ENCODE measurements at regions not wholly inside any gene's neighbourhood (a gene's known extent, or its start where the extent isn't known, plus 50 kb on each side); places are given as distances from the start of the nearest gene placed in this dataset.
"Not testable (repeated sequence)": the region's sequence is repeated elsewhere in the genome, so short reads cannot be mapped to it uniquely, and the experiment has no call there.

GRCh38 chrX:82541822-82542221 is 966.3 kb upstream of the POU3F4 start:
- Histone ChIP-seq H3K4me3 (replicated peaks in 1 of 4; ENCODE audit: control extremely low read depth in 1 of 4, insufficient read depth in 1 of 4, low read depth in 3 of 4, low read length in 4 of 4) (no peak overlapping the region), H3K9ac (ENCODE audit: insufficient read depth, low read length) (no peak overlapping the region), H3K4me2 (ENCODE audit: extremely low read depth, insufficient read depth, low read length) (no peak overlapping the region), H3K4me1 (ENCODE audit: control insufficient read depth, extremely low read depth, insufficient read depth, low read length) (no peaks in the 10 kb centered on the region), H3K27me3 (ENCODE audit: control insufficient read depth, insufficient read depth, low read length) (no peaks in the 10 kb centered on the region), H3K27ac (ENCODE audit: insufficient read depth, low read length) (no peak overlapping the region), H4K20me1 (ENCODE audit: control insufficient read depth, extremely low read depth, insufficient read depth, low read length) (no peaks in the 10 kb centered on the region), H3K79me2 (ENCODE audit: control insufficient read depth, insufficient read depth, low read length) (no peaks in the 10 kb centered on the region), H2AFZ (ENCODE audit: low read length) (no peak overlapping the region), H3K36me3 (ENCODE audit: control insufficient read depth, insufficient read depth, low read length) (no peaks in the 10 kb centered on the region), H3K9me3 (ENCODE audit: control insufficient read depth, insufficient read depth, low read depth, low read length) (no peaks in the 10 kb centered on the region)
- DNase-seq (ENCODE audit: low read depth in 2 of 2), result no peak
- no peak for TF ChIP-seq EZH2 (IDR thresholded peaks at IDR 0.05; ENCODE audit: low read length, missing control alignments)
- TF ChIP-seq, protein P1, sequence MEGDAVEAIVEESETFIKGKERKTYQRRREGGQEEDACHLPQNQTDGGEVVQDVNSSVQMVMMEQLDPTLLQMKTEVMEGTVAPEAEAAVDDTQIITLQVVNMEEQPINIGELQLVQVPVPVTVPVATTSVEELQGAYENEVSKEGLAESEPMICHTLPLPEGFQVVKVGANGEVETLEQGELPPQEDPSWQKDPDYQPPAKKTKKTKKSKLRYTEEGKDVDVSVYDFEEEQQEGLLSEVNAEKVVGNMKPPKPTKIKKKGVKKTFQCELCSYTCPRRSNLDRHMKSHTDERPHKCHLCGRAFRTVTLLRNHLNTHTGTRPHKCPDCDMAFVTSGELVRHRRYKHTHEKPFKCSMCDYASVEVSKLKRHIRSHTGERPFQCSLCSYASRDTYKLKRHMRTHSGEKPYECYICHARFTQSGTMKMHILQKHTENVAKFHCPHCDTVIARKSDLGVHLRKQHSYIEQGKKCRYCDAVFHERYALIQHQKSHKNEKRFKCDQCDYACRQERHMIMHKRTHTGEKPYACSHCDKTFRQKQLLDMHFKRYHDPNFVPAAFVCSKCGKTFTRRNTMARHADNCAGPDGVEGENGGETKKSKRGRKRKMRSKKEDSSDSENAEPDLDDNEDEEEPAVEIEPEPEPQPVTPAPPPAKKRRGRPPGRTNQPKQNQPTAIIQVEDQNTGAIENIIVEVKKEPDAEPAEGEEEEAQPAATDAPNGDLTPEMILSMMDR (conservative IDR thresholded peaks at IDR 0.05 in 1 of 2, IDR thresholded peaks at IDR 0.05 in 1 of 2; ENCODE audit: low read depth in 1 of 2, low read length in 2 of 2), result no peak

DNA sequence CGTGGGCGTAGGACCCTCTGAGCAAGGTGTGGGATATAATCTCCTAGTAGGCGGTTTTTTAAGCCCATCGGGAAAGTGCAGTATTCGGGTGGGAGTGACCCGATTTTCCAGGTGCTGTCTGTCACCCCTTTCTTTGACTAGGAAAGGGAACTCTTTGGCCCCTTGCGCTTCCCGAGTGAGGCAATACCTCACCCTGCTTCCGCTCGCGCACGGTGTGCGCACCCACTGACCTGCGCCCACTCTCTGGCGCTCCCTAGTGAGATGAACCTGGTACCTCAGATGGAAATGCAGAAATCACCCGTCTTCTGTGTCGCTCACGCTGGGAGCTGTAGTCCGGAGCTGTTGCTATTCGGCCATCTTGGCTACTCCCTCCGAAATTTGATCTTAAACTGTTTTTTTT is 955.9 kb upstream of the POU3F4 start:
- H3K9me3 ChIP-seq (ENCODE audit: control insufficient read depth, insufficient read depth, low read depth, low read length); H3K9ac ChIP-seq (ENCODE audit: insufficient read depth, low read length); H3K4me3 ChIP-seq (replicated peaks in 1 of 4; ENCODE audit: control extremely low read depth in 1 of 4, insufficient read depth in 1 of 4, low read depth in 3 of 4, low read length in 4 of 4); H3K79me2 ChIP-seq (ENCODE audit: control insufficient read depth, insufficient read depth, low read length); H3K4me2 ChIP-seq (ENCODE audit: extremely low read depth, insufficient read depth, low read length); H3K27ac ChIP-seq (ENCODE audit: insufficient read depth, low read length); H3K4me1 ChIP-seq (ENCODE audit: control insufficient read depth, extremely low read depth, insufficient read depth, low read length); H2AFZ ChIP-seq (ENCODE audit: low read length); DNase-seq (ENCODE audit: low read depth in 2 of 2); H3K27me3 ChIP-seq (ENCODE audit: control insufficient read depth, insufficient read depth, low read length); H3K36me3 ChIP-seq (ENCODE audit: control insufficient read depth, insufficient read depth, low read length); H4K20me1 ChIP-seq (ENCODE audit: control insufficient read depth, extremely low read depth, insufficient read depth, low read length): not testable (repeated sequence)

DNA sequence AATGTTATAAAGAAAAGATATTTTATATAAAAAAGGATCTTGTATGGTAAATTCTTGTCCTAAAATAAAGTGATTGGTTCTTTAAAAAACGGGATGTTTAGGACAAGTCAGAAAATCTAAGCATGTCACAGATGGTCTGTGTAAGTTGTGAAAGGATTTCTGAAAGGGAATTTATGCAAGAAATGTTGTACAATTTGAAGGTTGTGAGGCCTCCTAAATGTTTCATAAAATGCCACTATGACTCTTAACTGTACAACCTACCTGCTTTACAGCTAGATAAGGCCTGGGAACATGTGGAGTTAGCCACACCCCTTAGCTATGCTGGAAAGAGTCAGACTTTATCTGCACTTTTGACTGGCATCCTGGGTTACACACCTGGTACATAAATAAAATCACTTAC is 951.5 kb upstream of the POU3F4 start:
- no peaks in the 10 kb centered on the region for H4K20me1 ChIP-seq (ENCODE audit: control insufficient read depth, extremely low read depth, insufficient read depth, low read length)
- no peak overlapping the region for H3K27ac ChIP-seq (ENCODE audit: insufficient read depth, low read length)
- no peaks in the 10 kb centered on the region for H3K9me3 ChIP-seq (ENCODE audit: control insufficient read depth, insufficient read depth, low read depth, low read length)
- no peaks in the 10 kb centered on the region for H3K36me3 ChIP-seq (ENCODE audit: control insufficient read depth, insufficient read depth, low read length)
- no peaks in the 10 kb centered on the region for H3K4me1 ChIP-seq (ENCODE audit: control insufficient read depth, extremely low read depth, insufficient read depth, low read length)
- no peak overlapping the region for H3K4me2 ChIP-seq (ENCODE audit: extremely low read depth, insufficient read depth, low read length)
- H3K79me2 ChIP-seq (ENCODE audit: control insufficient read depth, insufficient read depth, low read length), result no peaks in the 10 kb centered on the region
- no peak for DNase-seq (ENCODE audit: low read depth in 2 of 2)
- TF ChIP-seq, protein P1 (conservative IDR thresholded peaks at IDR 0.05 in 1 of 2, IDR thresholded peaks at IDR 0.05 in 1 of 2; ENCODE audit: low read depth in 1 of 2, low read length in 2 of 2), result no peak
- TF ChIP-seq EZH2 (IDR thresholded peaks at IDR 0.05; ENCODE audit: low read length, missing control alignments), result no peak
- no peak overlapping the region for H3K9ac ChIP-seq (ENCODE audit: insufficient read depth, low read length)
- H3K4me3 ChIP-seq (replicated peaks in 1 of 4; ENCODE audit: control extremely low read depth in 1 of 4, insufficient read depth in 1 of 4, low read depth in 3 of 4, low read length in 4 of 4), result no peak overlapping the region
- no peak overlapping the region for H2AFZ ChIP-seq (ENCODE audit: low read length)
- no peaks in the 10 kb centered on the region for H3K27me3 ChIP-seq (ENCODE audit: control insufficient read depth, insufficient read depth, low read length)

- Histone ChIP-seq H4K20me1 (ENCODE audit: control insufficient read depth, extremely low read depth, insufficient read depth, low read length) (no peaks in the 10 kb centered on the region), H3K9me3 (ENCODE audit: control insufficient read depth, insufficient read depth, low read depth, low read length) (no peaks in the 10 kb centered on the region), H2AFZ (ENCODE audit: low read length) (no peak overlapping the region), H3K36me3 (ENCODE audit: control insufficient read depth, insufficient read depth, low read length) (no peaks in the 10 kb centered on the region), H3K4me1 (ENCODE audit: control insufficient read depth, extremely low read depth, insufficient read depth, low read length) (no peaks in the 10 kb centered on the region), H3K27me3 (ENCODE audit: control insufficient read depth, insufficient read depth, low read length) (no peaks in the 10 kb centered on the region), H3K4me2 (ENCODE audit: extremely low read depth, insufficient read depth, low read length) (no peak overlapping the region), H3K9ac (ENCODE audit: insufficient read depth, low read length) (no peak overlapping the region), H3K79me2 (ENCODE audit: control insufficient read depth, insufficient read depth, low read length) (no peaks in the 10 kb centered on the region), H3K4me3 (replicated peaks in 1 of 4; ENCODE audit: control extremely low read depth in 1 of 4, insufficient read depth in 1 of 4, low read depth in 3 of 4, low read length in 4 of 4) (no peak overlapping the region), H3K27ac (ENCODE audit: insufficient read depth, low read length) (no peak overlapping the region)
- DNase-seq (ENCODE audit: low read depth in 2 of 2), result no peak
- no peak for TF ChIP-seq EZH2 (IDR thresholded peaks at IDR 0.05; ENCODE audit: low read length, missing control alignments)
- TF ChIP-seq, protein P1 (conservative IDR thresholded peaks at IDR 0.05 in 1 of 2, IDR thresholded peaks at IDR 0.05 in 1 of 2; ENCODE audit: low read depth in 1 of 2, low read length in 2 of 2), result no peak
These were observed 922.2 kb upstream of the POU3F4 start for GRCh38 chrX:82585868-82586267.

Measured in fibroblast of lung (primary cell).